ENCODE measurements at regions not wholly inside any gene's neighbourhood (a gene's known extent, or its start where the extent isn't known, plus 50 kb on each side); places are given as distances from the start of the nearest gene placed in this dataset.
"Not testable (repeated sequence)": the region's sequence is repeated elsewhere in the genome, so short reads cannot be mapped to it uniquely, and the experiment has no call there.

DNA sequence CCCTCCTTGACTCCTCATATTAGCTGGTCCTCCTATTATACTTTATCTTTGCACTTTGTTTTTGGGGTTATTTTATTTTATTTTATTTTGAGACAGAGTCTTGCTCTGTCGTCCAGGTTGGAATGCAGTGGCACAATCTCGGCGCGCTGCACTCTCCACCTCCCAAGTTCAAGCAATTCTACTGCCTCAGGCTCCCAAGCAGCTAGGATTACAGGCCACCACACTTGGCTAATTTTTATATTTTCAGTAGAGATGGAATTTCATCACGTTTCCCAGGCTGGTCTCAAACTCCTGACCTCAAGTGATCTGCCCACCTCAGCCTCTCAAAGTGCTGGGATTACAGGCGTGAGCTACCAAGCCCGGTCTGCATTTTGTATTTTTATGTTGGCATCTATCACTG is 126.7 kb downstream of the FOXB1 start:
- FAIRE-seq (no peak), DNase-seq (ENCODE audit: insufficient read length, low spot score) (no peak)

DNA sequence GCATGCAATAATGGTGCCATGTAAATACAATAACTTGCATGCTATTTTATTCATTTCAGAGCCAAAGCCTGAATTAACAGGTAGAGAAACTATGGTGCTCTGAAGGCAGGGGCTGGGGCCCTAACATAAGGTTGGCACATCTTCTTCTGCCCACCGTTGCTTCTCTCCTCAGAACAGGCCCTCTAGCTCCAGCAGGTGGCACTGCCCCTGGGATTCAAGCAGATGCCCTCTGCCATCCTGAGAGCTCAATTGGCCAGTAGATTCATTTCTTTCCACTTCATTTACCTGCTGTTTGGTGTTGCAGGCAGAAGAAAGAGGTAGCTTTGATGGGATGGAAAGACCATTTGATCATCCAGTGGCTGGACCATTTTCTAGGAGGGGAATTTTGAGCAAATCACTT is 130.5 kb downstream of the FOXB1 start:
- FAIRE-seq (no peak), DNase-seq (ENCODE audit: insufficient read length, low spot score) (no peak)

GRCh38 chr15:60135961-60136360 is 131.8 kb downstream of the FOXB1 start:
- DNase-seq (ENCODE audit: insufficient read length, low spot score) (no peak), FAIRE-seq (no peak)

GRCh38 chr15:60137711-60138396 is 133.7 kb downstream of the FOXB1 start:
- FAIRE-seq (no peak), DNase-seq (ENCODE audit: insufficient read length, low spot score) (no peak)

- no peak for DNase-seq (ENCODE audit: insufficient read length, low spot score)
Measured at GRCh38 chr15:60138397-60138968, 134.4 kb downstream of the FOXB1 start.

GRCh38 chr15:60152386-60152785 is 148.3 kb downstream of the FOXB1 start:
- DNase-seq (ENCODE audit: insufficient read length, low spot score) (no peak), FAIRE-seq (no peak)

More at GRCh38 chr15:60138397-60138968, 134.4 kb downstream of the FOXB1 start:
- FAIRE-seq: no peak

- FAIRE-seq (no peak), DNase-seq (ENCODE audit: insufficient read length, low spot score) (no peak)
Measured at GRCh38 chr15:60154764-60155325, 150.7 kb downstream of the FOXB1 start.

GRCh38 chr15:60155661-60156060 is 151.6 kb downstream of the FOXB1 start:
- no peak for FAIRE-seq
- no peak for DNase-seq (ENCODE audit: insufficient read length, low spot score)

GRCh38 chr15:60160909-60161308 is 156.8 kb downstream of the FOXB1 start:
- FAIRE-seq (no peak), DNase-seq (ENCODE audit: insufficient read length, low spot score) (no peak)

GRCh38 chr15:60161704-60162103 is 157.6 kb downstream of the FOXB1 start:
- DNase-seq (ENCODE audit: insufficient read length, low spot score) (no peak), FAIRE-seq (no peak)

- DNase-seq (ENCODE audit: insufficient read length, low spot score): no peak
- no peak for FAIRE-seq
Measured at GRCh38 chr15:60162251-60162967, 158.3 kb downstream of the FOXB1 start.

DNA sequence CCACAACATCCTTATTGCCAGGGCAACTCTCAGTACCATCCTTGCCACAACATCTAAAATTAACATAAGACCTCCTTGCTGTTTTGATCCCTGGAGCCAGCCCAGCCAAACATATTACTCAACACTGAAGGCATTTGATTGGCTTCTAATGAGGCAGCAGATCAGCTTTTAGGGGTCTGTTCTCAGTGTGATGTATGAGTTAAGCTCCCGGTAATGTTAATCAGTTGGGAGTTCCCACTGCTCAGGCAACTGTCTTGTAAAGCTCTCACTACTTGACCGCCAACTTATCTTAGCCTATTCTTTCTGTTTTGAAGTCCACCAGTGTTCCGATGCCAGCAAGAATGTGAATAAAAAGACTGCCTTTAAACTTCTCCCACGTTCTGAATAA is 158.9 kb downstream of the FOXB1 start:
- no peak for FAIRE-seq
- no peak for DNase-seq (ENCODE audit: insufficient read length, low spot score)

- FAIRE-seq (no peak), DNase-seq (ENCODE audit: insufficient read length, low spot score) (no peak)
Measured at GRCh38 chr15:60165111-60165510, 161.0 kb downstream of the FOXB1 start.

DNA sequence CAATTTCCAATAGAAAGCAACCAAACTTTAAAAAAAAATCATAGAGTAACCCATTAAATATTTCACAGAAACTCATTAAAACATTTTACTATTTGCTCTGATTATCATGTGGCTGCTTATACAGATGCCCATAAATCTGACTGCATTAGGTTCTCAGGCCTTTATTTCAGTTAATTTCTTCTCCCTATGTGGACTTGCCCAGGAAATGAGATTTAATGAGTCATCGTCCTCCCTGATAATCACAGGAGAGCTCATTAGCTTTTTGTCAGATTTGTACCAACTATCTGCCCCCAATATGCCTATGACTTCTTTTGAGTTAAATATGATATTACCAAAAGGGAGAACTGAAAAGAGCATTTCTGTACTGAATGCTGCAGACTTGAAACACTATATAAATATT is 168.0 kb downstream of the FOXB1 start:
- FAIRE-seq (no peak), DNase-seq (ENCODE audit: insufficient read length, low spot score) (no peak)

- FAIRE-seq: peak; percentile 67
- DNase-seq (ENCODE audit: insufficient read length, low spot score): peak; percentile 4
Measured at GRCh38 chr15:60179786-60180391, 175.8 kb downstream of the FOXB1 start.

DNA sequence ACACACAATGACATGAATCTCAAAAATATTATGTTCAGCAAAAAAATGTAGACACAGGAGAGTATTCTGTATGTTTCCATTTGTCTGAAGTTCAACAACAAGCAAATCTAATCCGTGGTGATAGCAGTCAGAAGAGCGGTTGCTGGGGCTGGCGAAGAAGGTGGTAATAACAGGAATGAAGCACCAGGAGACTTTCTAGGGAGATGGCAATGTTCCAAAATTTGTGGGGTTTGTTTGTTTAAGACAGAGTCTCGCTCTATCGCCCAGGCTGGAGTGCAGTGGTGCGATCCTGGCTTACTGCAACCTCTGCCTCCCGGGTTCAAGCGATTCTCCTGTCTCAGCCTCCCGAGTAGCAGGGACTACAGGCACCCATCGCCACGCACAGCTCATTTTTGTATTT is 177.8 kb downstream of the FOXB1 start:
- FAIRE-seq; DNase-seq (ENCODE audit: insufficient read length, low spot score): not testable (repeated sequence)

- DNase-seq (ENCODE audit: insufficient read length, low spot score) (no peak), FAIRE-seq (no peak)
Measured at GRCh38 chr15:60183366-60183765, 179.3 kb downstream of the FOXB1 start.

GRCh38 chr15:60184579-60184978 is 180.5 kb downstream of the FOXB1 start:
- DNase-seq (ENCODE audit: insufficient read length, low spot score) (no peak), FAIRE-seq (no peak)

GRCh38 chr15:60191016-60191415 is 186.9 kb downstream of the FOXB1 start:
- no peak for DNase-seq (ENCODE audit: insufficient read length, low spot score)
- FAIRE-seq: no peak

- FAIRE-seq (no peak), DNase-seq (ENCODE audit: insufficient read length, low spot score) (no peak)
Measured at GRCh38 chr15:60191821-60192220, 187.7 kb downstream of the FOXB1 start.

DNA sequence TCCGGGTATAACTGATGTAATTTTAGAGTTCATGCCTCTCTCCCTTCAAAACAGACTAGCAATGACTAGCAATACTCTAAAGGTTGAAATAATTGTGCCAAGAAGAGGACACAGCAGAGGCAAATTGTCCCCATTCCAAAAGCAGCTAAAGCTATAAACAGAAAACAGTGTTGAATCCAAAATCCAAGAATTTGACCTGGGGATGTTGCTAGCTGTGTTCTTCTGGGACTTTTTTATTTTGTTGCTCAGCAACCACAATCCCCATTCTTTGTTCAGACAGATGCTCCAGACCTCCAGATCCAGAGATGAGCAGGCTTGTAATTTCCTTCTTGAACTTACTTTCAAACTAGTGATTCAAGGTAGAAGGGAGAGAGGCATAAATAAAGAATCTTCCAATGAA is 191.5 kb downstream of the FOXB1 start:
- FAIRE-seq (no peak), DNase-seq (ENCODE audit: insufficient read length, low spot score) (no peak)
